Endothelial cell of umbilical vein (primary cell): ENCODE measurements at regions not wholly inside any gene's neighbourhood (a gene's known extent, or its start where the extent isn't known, plus 50 kb on each side); places are given as distances from the start of the nearest gene placed in this dataset.

Experiments used
- CTCF ChIP-seq, 2 donors: IDR thresholded peaks; 1 replicate in 1 of 2; 2 replicates in 1 of 2; pipeline ENCODE4 v1.5.1; 2011; ENCODE audit warnings: low read length in 2 of 2, mild to moderate bottlenecking in 2 of 2, moderate library complexity in 2 of 2, control low read depth in 1 of 2, inconsistent platforms in 1 of 2, low read depth in 1 of 2; ENCODE audit not compliant: insufficient read depth in 1 of 2; ENCODE audit errors: extremely low read depth in 1 of 2
- EZH2 ChIP-seq: IDR thresholded peaks from 2 replicates; pipeline ENCODE4 v1.6.1; 2012; ENCODE audit warnings: borderline replicate concordance, low read depth, mild to moderate bottlenecking, moderate library complexity, low read length, inconsistent platforms; ENCODE audit not compliant: severe bottlenecking
- JUN ChIP-seq: IDR thresholded peaks from 2 replicates; pipeline ENCODE4 v1.6.1; 2011; ENCODE audit warnings: borderline replicate concordance, low read depth; ENCODE audit not compliant: insufficient read length, insufficient read depth
- POLR2A ChIP-seq: IDR thresholded peaks from 2 replicates; pipeline ENCODE4 v1.6.1; 2012; ENCODE audit warnings: low read depth, mild to moderate bottlenecking, control low read depth, low read length
- POLR2AphosphoS5 ChIP-seq: IDR thresholded peaks from 2 replicates; pipeline ENCODE4 v1.6.1; 2012; ENCODE audit warnings: low read depth, mild to moderate bottlenecking, control low read depth, low read length, moderate library complexity; ENCODE audit not compliant: insufficient read depth

- TF ChIP-seq EZH2, result no peak
- TF ChIP-seq POLR2AphosphoS5, result no peak
- no peak for TF ChIP-seq POLR2A
- no peak for TF ChIP-seq CTCF (IDR thresholded peaks at IDR 0.05; ENCODE audit: extremely low read depth in 1 of 2, insufficient read depth in 1 of 2, low read depth in 1 of 2, low read length in 2 of 2)
- no peak for TF ChIP-seq JUN
These were observed 136.9 kb upstream of the ERRFI1 start for GRCh38 chr1:8163039-8163438.
